Thoracic aorta (tissue), 2 donors: ENCODE measurements at regions not wholly inside any gene's neighbourhood (a gene's known extent, or its start where the extent isn't known, plus 50 kb on each side); places are given as distances from the start of the nearest gene placed in this dataset.

Experiments
- ATAC-seq: fragments of 150-250 bp; one replicate; pipeline ENCODE4 v1.8.0; 2017; ENCODE audit warnings: low read depth; ENCODE audit not compliant: insufficient number of reproducible peaks, low FRiP score
- DNase-seq: peaks from one replicate; pipeline ENCODE4 v3.0.0-alpha.2; 2020; ENCODE audit warnings: low spot score
- H3K27ac ChIP-seq, 2 donors: fragments of 200-600 bp; sonication (generic); 1 replicate in 1 of 2; 2 replicates in 1 of 2; pipeline ENCODE4 v1.5.1; 2016; ENCODE audit warnings: mild to moderate bottlenecking in 2 of 2, moderate library complexity in 2 of 2
- H3K27me3 ChIP-seq: fragments of 200-600 bp; sonication (generic); replicated peaks from 2 replicates; pipeline ENCODE4 v1.6.0; 2016; ENCODE audit warnings: mild to moderate bottlenecking; ENCODE audit not compliant: insufficient read depth
- H3K36me3 ChIP-seq: fragments of 200-600 bp; sonication (generic); one replicate; pipeline ENCODE4 v1.5.1; 2016
- H3K4me1 ChIP-seq, 2 donors: fragments of 200-600 bp; sonication (generic); 1 replicate in 1 of 2; 2 replicates in 1 of 2; pipeline versions ENCODE4 v1.5.1 to v1.6.0; 2016; ENCODE audit warnings: low read depth in 2 of 2, mild to moderate bottlenecking in 1 of 2; ENCODE audit not compliant: control insufficient read depth in 1 of 2
- H3K4me3 ChIP-seq: fragments of 200-600 bp; sonication (generic); 2 replicates; pipeline ENCODE4 v1.5.1; 2016; ENCODE audit warnings: mild to moderate bottlenecking
- H3K9me3 ChIP-seq: fragments of 200-600 bp; sonication (generic); 2 replicates; pipeline ENCODE4 v1.5.1; 2016
- TF ChIP-seq, protein P1 (sequence below): fragments of 200-600 bp; sonication (generic); IDR thresholded peaks from one replicate; pipeline ENCODE4 v1.5.1; 2019; ENCODE audit warnings: antibody characterized with exemption

DNA sequence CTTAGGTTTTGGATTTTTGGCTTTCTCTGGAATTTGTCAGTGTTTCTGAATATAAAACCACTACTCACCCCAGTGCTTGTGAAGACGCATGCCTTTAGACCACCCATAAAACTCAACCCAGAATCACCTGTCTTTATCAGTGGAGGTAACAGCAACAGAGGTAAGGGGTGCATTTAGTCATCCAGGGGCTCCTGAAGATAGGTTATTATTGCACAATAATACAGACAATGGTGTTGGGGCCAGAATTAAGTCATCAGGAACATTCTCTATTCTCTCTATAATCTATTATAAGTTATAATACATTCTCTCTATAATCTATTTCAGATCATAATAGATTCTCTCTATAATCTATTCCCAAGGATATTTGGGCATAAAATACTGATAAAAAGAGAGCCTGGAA, 100.2 kb upstream of the KCNQ5 start:
- ATAC-seq, result no peak
- Histone ChIP-seq H3K4me1 (no peaks in the 10 kb centered on the region), H3K36me3 (no peaks in the 10 kb centered on the region), H3K4me3 (no peak overlapping the region), H3K9me3 (no peaks in the 10 kb centered on the region), H3K27ac (no peak overlapping the region), H3K27me3 (no peaks in the 10 kb centered on the region)
- no peak for DNase-seq
- TF ChIP-seq, protein P1, sequence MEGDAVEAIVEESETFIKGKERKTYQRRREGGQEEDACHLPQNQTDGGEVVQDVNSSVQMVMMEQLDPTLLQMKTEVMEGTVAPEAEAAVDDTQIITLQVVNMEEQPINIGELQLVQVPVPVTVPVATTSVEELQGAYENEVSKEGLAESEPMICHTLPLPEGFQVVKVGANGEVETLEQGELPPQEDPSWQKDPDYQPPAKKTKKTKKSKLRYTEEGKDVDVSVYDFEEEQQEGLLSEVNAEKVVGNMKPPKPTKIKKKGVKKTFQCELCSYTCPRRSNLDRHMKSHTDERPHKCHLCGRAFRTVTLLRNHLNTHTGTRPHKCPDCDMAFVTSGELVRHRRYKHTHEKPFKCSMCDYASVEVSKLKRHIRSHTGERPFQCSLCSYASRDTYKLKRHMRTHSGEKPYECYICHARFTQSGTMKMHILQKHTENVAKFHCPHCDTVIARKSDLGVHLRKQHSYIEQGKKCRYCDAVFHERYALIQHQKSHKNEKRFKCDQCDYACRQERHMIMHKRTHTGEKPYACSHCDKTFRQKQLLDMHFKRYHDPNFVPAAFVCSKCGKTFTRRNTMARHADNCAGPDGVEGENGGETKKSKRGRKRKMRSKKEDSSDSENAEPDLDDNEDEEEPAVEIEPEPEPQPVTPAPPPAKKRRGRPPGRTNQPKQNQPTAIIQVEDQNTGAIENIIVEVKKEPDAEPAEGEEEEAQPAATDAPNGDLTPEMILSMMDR, result no peak

DNA sequence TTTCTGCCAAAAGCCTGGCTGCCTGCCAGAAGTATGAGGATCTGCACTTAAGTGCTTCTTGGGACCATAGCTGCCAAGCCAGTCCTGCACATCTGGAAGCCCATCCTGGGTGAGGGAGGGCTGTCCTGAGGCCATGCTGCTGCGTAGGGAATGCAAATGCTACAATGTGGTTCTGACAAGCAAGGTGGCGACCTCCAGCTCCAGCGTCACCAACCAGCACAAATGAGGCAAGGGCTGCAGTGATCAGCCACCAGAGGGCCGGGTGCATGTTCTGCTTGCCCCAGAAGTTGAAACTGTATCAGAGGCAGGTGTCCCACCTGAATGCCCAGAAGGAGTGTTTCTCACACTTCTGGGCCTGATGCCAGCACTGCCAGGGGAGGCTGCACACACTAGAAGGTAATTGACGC, 99.1 kb upstream of the KCNQ5 start:
- Histone ChIP-seq H3K9me3 (no peaks in the 10 kb centered on the region), H3K27me3 (no peaks in the 10 kb centered on the region), H3K36me3 (no peaks in the 10 kb centered on the region), H3K27ac (no peak overlapping the region), H3K4me1 (no peaks in the 10 kb centered on the region), H3K4me3 (no peak overlapping the region)
- TF ChIP-seq, protein P1, result no peak
- DNase-seq (no peak), ATAC-seq (no peak)

DNA sequence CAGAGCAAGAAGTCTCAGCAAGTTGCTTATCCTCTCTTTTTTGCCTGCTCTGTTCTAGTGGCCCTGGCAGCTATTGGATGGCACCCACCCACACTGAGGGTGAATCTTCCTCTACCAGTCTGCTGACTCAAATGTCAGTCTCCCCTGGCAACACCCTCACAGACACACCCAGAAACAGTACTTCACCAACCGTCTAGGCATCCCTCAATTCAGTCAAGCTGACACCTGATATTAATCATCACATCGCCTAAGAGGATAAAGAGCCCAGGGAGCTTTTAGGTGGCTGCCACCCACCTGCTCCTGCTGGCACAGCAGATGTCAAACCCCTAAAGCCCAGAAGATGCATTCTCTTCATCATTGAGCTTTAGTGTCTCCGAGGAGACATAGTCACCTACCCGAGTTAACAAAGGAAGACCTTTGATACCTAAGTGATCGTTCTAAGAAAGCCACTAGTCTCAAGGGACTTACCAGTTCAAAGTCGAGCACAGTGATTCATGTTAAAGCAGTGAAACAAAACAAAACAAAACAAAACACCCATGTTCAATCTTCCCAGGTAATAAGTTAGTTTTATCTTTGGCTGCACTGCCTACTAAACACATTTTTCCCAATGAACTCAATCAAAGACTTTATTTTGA, 97.7 kb upstream of the KCNQ5 start:
- Histone ChIP-seq H3K36me3 (no peaks in the 10 kb centered on the region), H3K27ac (no peak overlapping the region), H3K27me3 (no peaks in the 10 kb centered on the region), H3K9me3 (no peaks in the 10 kb centered on the region), H3K4me1 (no peaks in the 10 kb centered on the region), H3K4me3 (no peak overlapping the region)
- ATAC-seq (no peak), DNase-seq (no peak)
- TF ChIP-seq, protein P1, result no peak

DNA sequence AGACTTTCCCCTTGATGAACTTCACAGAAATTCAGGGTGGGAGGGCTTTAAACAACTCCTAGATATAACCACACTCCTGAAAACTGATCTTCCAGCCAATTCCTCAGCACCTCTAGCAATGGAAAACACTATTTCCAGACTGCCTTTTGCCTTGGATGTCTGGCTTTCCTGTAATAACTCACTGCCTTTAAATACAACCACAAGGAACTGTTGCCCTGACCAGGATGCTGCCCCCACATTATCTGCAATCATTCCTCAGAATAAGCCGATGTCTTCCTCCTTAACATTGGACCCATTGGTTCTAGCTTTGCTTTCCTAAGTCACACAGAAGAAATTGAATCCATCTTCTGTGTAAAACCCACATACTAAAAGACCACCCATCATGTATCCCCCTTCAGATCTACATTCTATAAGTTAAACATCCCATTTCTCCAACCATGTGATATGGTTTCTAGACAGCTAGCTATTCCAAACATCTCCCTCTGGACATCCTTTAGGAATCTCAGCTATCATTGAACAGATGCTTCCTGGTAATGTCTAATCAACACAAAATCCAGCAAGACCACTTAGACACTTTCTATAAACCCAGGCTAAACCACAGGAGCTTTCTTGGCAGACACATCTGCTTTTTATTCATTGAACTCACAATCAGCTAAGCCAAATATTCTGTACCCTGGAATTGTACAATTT, 95.9 kb upstream of the KCNQ5 start:
- H3K4me1 ChIP-seq, result no peaks in the 10 kb centered on the region
- TF ChIP-seq, protein P1, result no peak
- no peaks in the 10 kb centered on the region for H3K27me3 ChIP-seq
- H3K27ac ChIP-seq, result no peak overlapping the region
- no peak for DNase-seq
- no peak overlapping the region for H3K4me3 ChIP-seq
- no peak for ATAC-seq
- H3K9me3 ChIP-seq, result no peaks in the 10 kb centered on the region
- no peaks in the 10 kb centered on the region for H3K36me3 ChIP-seq

DNA sequence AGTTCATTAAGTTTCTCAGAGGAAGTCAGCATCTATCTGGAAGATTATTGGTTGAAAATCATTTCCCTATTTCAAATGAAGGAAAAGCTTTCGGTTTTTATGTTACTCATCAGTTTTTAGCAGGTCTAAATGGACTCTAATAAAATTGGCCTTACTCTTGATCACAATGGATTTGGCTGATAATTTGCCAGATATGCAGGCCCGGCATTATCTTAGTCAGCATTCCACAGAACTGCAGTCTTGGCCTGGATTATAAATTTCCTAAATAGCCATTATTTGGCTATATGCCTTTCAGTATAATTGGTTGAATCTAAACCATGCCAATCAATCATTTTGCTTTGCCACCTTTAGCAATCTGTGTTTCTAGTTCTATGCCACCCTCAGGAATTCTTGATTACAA, 91.7 kb upstream of the KCNQ5 start:
- Histone ChIP-seq H3K36me3 (no peaks in the 10 kb centered on the region), H3K9me3 (no peaks in the 10 kb centered on the region), H3K27me3 (no peaks in the 10 kb centered on the region), H3K27ac (no peak overlapping the region), H3K4me3 (no peak overlapping the region), H3K4me1 (no peaks in the 10 kb centered on the region)
- TF ChIP-seq, protein P1, result no peak
- ATAC-seq (no peak), DNase-seq (no peak)
